B cell (primary cell): ENCODE measurements at regions not wholly inside any gene's neighbourhood (a gene's known extent, or its start where the extent isn't known, plus 50 kb on each side); places are given as distances from the start of the nearest gene placed in this dataset.

Source experiments
- ATAC-seq: fragments of 200-7000 bp; cut with Tn5 transposase; one replicate; pipeline ENCODE4 v1.10.0; 2021; ENCODE audit warnings: low read depth, mild to moderate bottlenecking, moderate number of reproducible peaks, moderate library complexity
- CTCF ChIA-PET: fragments of 350-600 bp; sonication (Branson Sonifier 250); formaldehyde crosslinking; loops from one replicate; lab custom pipeline; 2021; ENCODE audit warnings: antibody characterized with exemption, inconsistent platforms; lab: Charles Lee
- POLR2A ChIA-PET: fragments of 350-600 bp; sonication (Branson Sonifier 250); formaldehyde crosslinking; loops from one replicate; lab custom pipeline; 2021; ENCODE audit warnings: antibody characterized with exemption; lab: Charles Lee
- DNase-seq: peaks from one replicate; pipeline ENCODE4 v3.0.0; 2013
- H2AFZ ChIP-seq: 2 replicates; pipeline ENCODE4 v1.6.1; 2012; ENCODE audit warnings: mild to moderate bottlenecking, low read depth, low read length; ENCODE audit not compliant: insufficient read depth, poor library complexity, severe bottlenecking
- H3K27ac ChIP-seq, 2 donors: 1 replicate in 1 of 2; 2 replicates in 1 of 2; pipeline ENCODE4 v1.5.1; 2012 to 2013; ENCODE audit warnings: low read length in 2 of 2, mild to moderate bottlenecking in 2 of 2, moderate library complexity in 1 of 2
- H3K27me3 ChIP-seq, 4 experiments: fragments of 200-600 bp in 1 of 4; sonication (generic) in 1 of 4; replicated peaks in 1 of 4; 1 replicate in 2 of 4; 2 replicates in 2 of 4; pipeline versions ENCODE4 v1.6.1 to v1.7.0; 2013 to 2016; ENCODE audit warnings: low read length in 3 of 4, mild to moderate bottlenecking in 2 of 4, mixed read lengths in 1 of 4, moderate library complexity in 1 of 4; ENCODE audit not compliant: insufficient read depth in 4 of 4, control insufficient read depth in 3 of 4; ENCODE audit errors: control extremely low read depth in 1 of 4
- H3K36me3 ChIP-seq, 2 experiments: replicated peaks in 1 of 2; 1 replicate in 1 of 2; 2 replicates in 1 of 2; pipeline versions ENCODE4 v1.6.1 to v1.7.1; 2013; ENCODE audit warnings: low read length in 1 of 2; ENCODE audit not compliant: insufficient read depth in 2 of 2, control insufficient read depth in 1 of 2; ENCODE audit errors: control extremely low read depth in 1 of 2, extremely low read depth in 1 of 2
- H3K4me1 ChIP-seq, 2 donors: fragments of 200-600 bp in 1 of 2; sonication (generic) in 1 of 2; 1 replicate in 1 of 2; 2 replicates in 1 of 2; pipeline versions ENCODE4 v1.5.1 to v1.6.1; 2013 to 2017; ENCODE audit warnings: low read length in 2 of 2; ENCODE audit not compliant: control insufficient read depth in 2 of 2, insufficient read depth in 2 of 2
- H3K4me2 ChIP-seq: replicated peaks from 2 replicates; pipeline ENCODE3; 2012; ENCODE audit warnings: mild to moderate bottlenecking, low read depth, low read length; ENCODE audit not compliant: poor library complexity, severe bottlenecking
- H3K4me3 ChIP-seq, 5 experiments: fragments of 200-600 bp in 1 of 5; sonication (generic) in 1 of 5; 1 replicate in 3 of 5; 2 replicates in 2 of 5; pipeline versions ENCODE4 v1.5.1 to v1.7.0; 2011 to 2016; ENCODE audit warnings: low read length in 4 of 5, mild to moderate bottlenecking in 4 of 5, low read depth in 2 of 5, control low read depth in 1 of 5, moderate library complexity in 1 of 5; ENCODE audit not compliant: insufficient read depth in 1 of 5; ENCODE audit errors: control extremely low read depth in 1 of 5, extremely low read depth in 1 of 5
- H3K79me2 ChIP-seq: fragments of 200-600 bp; sonication (generic); one replicate; pipeline ENCODE4 v1.6.0; 2016; ENCODE audit warnings: low read length; ENCODE audit not compliant: control insufficient read depth, insufficient read depth
- H3K9ac ChIP-seq: fragments of 200-600 bp; sonication (generic); 2 replicates; pipeline ENCODE4 v1.6.1; 2017; ENCODE audit warnings: mild to moderate bottlenecking, low read length, moderate library complexity
- H3K9me3 ChIP-seq, 3 donors: one replicate each; pipeline versions ENCODE4 v1.6.1 to v1.7.1; 2013; ENCODE audit warnings: low read length in 2 of 3; ENCODE audit not compliant: control insufficient read depth in 2 of 3, insufficient read depth in 1 of 3; ENCODE audit errors: control extremely low read depth in 1 of 3
- H4K20me1 ChIP-seq: 2 replicates; pipeline ENCODE4 v1.6.0; 2012; ENCODE audit warnings: mild to moderate bottlenecking, low read length; ENCODE audit not compliant: insufficient read depth, control insufficient read depth, poor library complexity, severe bottlenecking
- H3K27ac Mint-ChIP-seq: one replicate; pipeline ENCODE4 v1.8.0; 2021; ENCODE audit warnings: mixed read lengths
- H3K27me3 Mint-ChIP-seq: one replicate; pipeline ENCODE4 v1.8.0; 2021; ENCODE audit warnings: mixed read lengths
- H3K4me1 Mint-ChIP-seq: one replicate; pipeline ENCODE4 v1.8.0; 2021; ENCODE audit warnings: mixed read lengths
- H3K4me3 Mint-ChIP-seq: one replicate; pipeline ENCODE4 v1.8.0; 2021; ENCODE audit warnings: mixed read lengths
- H3K9me3 Mint-ChIP-seq: one replicate; pipeline ENCODE4 v1.8.0; 2022; ENCODE audit warnings: mixed read lengths; ENCODE audit not compliant: insufficient read depth
- CTCF ChIP-seq: fragments of 200-600 bp; IDR thresholded peaks from one replicate; pipeline ENCODE4 v1.8.0; 2022; ENCODE audit warnings: antibody characterized with exemption, mild to moderate bottlenecking
- EZH2 ChIP-seq: IDR thresholded peaks from 2 replicates; pipeline ENCODE4 v1.6.1; 2012; ENCODE audit warnings: borderline replicate concordance, low read depth, mild to moderate bottlenecking, moderate library complexity, low read length; ENCODE audit not compliant: insufficient read depth, poor library complexity, severe bottlenecking
- WGBS: methylation state at CpG from one replicate; pipeline ENCODE4 v1.1.5; 2013; ENCODE audit warnings: missing lambda C conversion rate; ENCODE audit not compliant: insufficient coverage; 5-methylcytosine and 5-hydroxymethylcytosine counted together
- intact Hi-C: fragments of 100-400 bp; cut with micrococcal nuclease; formaldehyde crosslinking; loops from one replicate; pipeline ENCODE4 v1.10.0; 2022

- Histone ChIP-seq H3K9ac (no peak overlapping the region), H3K4me3 (no peak overlapping the region), H3K79me2 (no peaks in the 10 kb centered on the region), H3K27me3 (no peaks in the 10 kb centered on the region), H3K9me3 (peaks cover 0 to 3% (median 0%) of the 10 kb centered on the region in 3 donors), H2AFZ (no peak overlapping the region), H3K4me1 (no peaks in the 10 kb centered on the region), H3K4me2 (no peak overlapping the region), H3K36me3 (no peaks in the 10 kb centered on the region), H3K27ac (no peak overlapping the region), H4K20me1 (no peaks in the 10 kb centered on the region)
- intact Hi-C loops, result no loop called here
- TF ChIP-seq EZH2 (no peak), CTCF (no peak)
- WGBS, result 73% methylated on average over 2 of the region's 3 CpGs
- no peaks in the 10 kb centered on the region for H3K27me3 Mint-ChIP-seq
- no peak for DNase-seq
- no peak overlapping the region for H3K27ac Mint-ChIP-seq
- no peaks in the 10 kb centered on the region for H3K4me1 Mint-ChIP-seq
- ChIA-PET POLR2A (no interaction called here), CTCF (no interaction called here)
- H3K9me3 Mint-ChIP-seq, result peaks cover 2% of the 10 kb centered on the region
- no peak overlapping the region for H3K4me3 Mint-ChIP-seq
- ATAC-seq, result no peak
Measured at GRCh38 chr11:49499117-49499516, 290.7 kb upstream of the FOLH1 start.

DNA sequence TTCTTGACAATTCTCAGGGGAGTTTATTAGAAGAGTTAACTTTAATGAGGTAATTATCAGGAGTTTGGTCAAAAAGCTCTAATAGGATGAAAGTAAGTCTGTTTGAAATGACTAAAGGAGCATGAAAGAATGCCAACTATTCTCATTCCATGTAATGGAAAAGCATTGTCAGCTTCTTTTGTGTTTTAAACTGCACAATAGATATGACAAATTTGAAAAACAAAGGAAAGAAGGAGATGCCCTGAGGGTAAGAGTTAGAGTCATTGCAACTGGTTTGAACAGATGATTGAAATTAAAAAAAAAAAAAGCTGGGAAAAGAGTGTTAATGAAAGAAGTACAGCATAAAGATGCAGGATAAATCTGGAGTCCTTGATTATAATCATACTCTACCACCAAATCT, 296.8 kb upstream of the FOLH1 start:
- H3K27ac ChIP-seq, result no peak overlapping the region
- no peak overlapping the region for H2AFZ ChIP-seq
- H3K4me3 Mint-ChIP-seq, result no peak overlapping the region
- H4K20me1 ChIP-seq, result no peaks in the 10 kb centered on the region
- peaks cover 2% of the 10 kb centered on the region for H3K9me3 Mint-ChIP-seq
- H3K36me3 ChIP-seq, result no peaks in the 10 kb centered on the region
- TF ChIP-seq CTCF, result no peak
- no peak for TF ChIP-seq EZH2
- H3K4me3 ChIP-seq, result no peak overlapping the region
- H3K27ac Mint-ChIP-seq, result no peak overlapping the region
- no peak for ATAC-seq
- H3K4me1 Mint-ChIP-seq, result no peaks in the 10 kb centered on the region
- H3K79me2 ChIP-seq, result no peaks in the 10 kb centered on the region
- H3K27me3 Mint-ChIP-seq, result no peaks in the 10 kb centered on the region
- intact Hi-C loops, result no loop called here
- POLR2A ChIA-PET, result no interaction called here
- H3K27me3 ChIP-seq, result no peaks in the 10 kb centered on the region
- no peak for DNase-seq
- H3K4me2 ChIP-seq, result no peak overlapping the region
- CTCF ChIA-PET, result no interaction called here
- H3K9me3 ChIP-seq, result no peaks in the 10 kb centered on the region
- no peaks in the 10 kb centered on the region for H3K4me1 ChIP-seq
- H3K9ac ChIP-seq, result no peak overlapping the region
